ENCODE measurements at regions not wholly inside any gene's neighbourhood (a gene's known extent, or its start where the extent isn't known, plus 50 kb on each side); places are given as distances from the start of the nearest gene placed in this dataset.
"Not testable (repeated sequence)": the region's sequence is repeated elsewhere in the genome, so short reads cannot be mapped to it uniquely, and the experiment has no call there.

- TF ChIP-seq POLR2AphosphoS5 (IDR thresholded peaks at IDR 0.05; ENCODE audit: low read depth, low read length); REST (IDR thresholded peaks at IDR 0.05; ENCODE audit: insufficient read depth in 1 of 2, low read depth in 2 of 2, low read length in 1 of 2); CTCF (IDR thresholded peaks at IDR 0.05): not testable (repeated sequence)
These were observed 418.4 kb downstream of the KIF20B start for GRCh38 chr10:90119631-90120280.

Data from Panc1 (cell line).